ENCODE measurements at regions not wholly inside any gene's neighbourhood (a gene's known extent, or its start where the extent isn't known, plus 50 kb on each side); places are given as distances from the start of the nearest gene placed in this dataset.

GRCh38 chr5:118070041-118070440 is 918.3 kb downstream of the DTWD2 start:
- TF ChIP-seq CTCF (conservative IDR thresholded peaks at IDR 0.05 in 1 of 2, IDR thresholded peaks at IDR 0.05 in 1 of 2; ENCODE audit: extremely low read depth in 1 of 2, insufficient read depth in 1 of 2, low read depth in 1 of 2, low read length in 2 of 2) (no peak), EZH2 (IDR thresholded peaks at IDR 0.05; ENCODE audit: borderline replicate concordance, low read length) (no peak)

Measured in mammary epithelial cell (primary cell).